ENCODE measurements at regions not wholly inside any gene's neighbourhood (a gene's known extent, or its start where the extent isn't known, plus 50 kb on each side); places are given as distances from the start of the nearest gene placed in this dataset.

DNA sequence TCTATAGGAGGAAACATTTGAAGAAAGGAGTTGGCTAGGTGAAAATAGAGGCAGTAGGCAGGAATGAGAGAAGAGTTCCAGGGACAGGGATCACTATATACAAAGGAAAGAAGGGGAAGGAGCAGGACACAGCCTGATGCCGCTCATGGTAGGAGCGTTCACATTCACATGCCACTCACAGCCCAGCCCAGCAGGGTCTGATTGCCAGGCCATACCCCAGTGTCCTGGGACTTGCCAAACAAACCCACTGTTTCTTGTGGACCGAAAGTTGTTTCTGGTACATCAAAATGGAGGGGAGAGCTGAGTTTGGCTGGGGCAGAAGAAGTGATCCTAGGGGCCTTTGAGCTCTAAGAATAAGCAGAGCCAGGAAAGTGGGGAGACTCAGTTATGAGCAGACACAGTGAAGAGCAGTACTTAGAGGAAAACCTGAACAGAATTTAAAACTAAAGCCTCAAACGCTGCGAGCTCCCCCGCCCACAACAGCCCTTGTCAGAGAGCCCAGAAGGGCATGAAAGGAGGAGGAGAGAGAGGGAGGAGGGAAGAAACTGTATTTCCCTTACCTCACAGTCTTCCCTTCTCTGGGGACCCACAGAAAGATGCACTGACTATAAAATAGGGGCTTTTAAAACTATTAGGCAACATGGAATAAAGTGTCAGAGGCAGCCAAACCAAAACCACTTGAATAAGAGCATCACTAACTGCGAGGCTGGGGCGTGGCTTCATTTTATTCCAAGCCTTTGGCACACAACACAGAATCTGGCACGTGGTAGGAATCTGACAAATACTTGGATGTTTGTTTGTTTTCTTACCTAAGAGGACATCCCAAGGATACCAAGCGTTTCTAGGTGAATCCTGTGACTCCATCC lies 129.0 kb downstream of the RPL22L1 start:
- Histone ChIP-seq H3K27me3 (ENCODE audit: control insufficient read depth in 1 of 2, insufficient read depth in 1 of 2, low read length in 2 of 2) (no peaks in the 10 kb centered on the region), H3K4me3 (ENCODE audit: insufficient read depth in 1 of 2, low read depth in 1 of 2, low read length in 2 of 2) (peak overlapping the region in 1 of 2 experiments; percentile 59), H3K14ac (ENCODE audit: low read length in 2 of 2) (no peak overlapping the region), H3K4me2 (ENCODE audit: low read length, poor library complexity, severe bottlenecking) (no peak overlapping the region), H3K23ac (ENCODE audit: low read length in 2 of 2) (no peak overlapping the region), H2BK5ac (ENCODE audit: low read depth, low read length, poor library complexity, severe bottlenecking) (no peak overlapping the region), H3K27ac (ENCODE audit: low read length, poor library complexity, severe bottlenecking) (no peak overlapping the region), H4K8ac (ENCODE audit: low read length) (peak overlapping the region; percentile 52), H2BK12ac (ENCODE audit: low read length in 2 of 2) (peak overlapping the region; percentile 75 to 100), H3K79me1 (replicated peaks; ENCODE audit: low read length, poor library complexity, severe bottlenecking) (no peaks in the 10 kb centered on the region), H3K18ac (ENCODE audit: low read depth in 1 of 2, low read length in 2 of 2) (peak overlapping the region; percentile 78 to 86), H2AK5ac (ENCODE audit: low read length, severe bottlenecking) (peak overlapping the region; percentile 27), H3K36me3 (ENCODE audit: control insufficient read depth in 1 of 2, insufficient read depth in 2 of 2, low read depth in 1 of 2, low read length in 2 of 2) (no peaks in the 10 kb centered on the region), H4K91ac (ENCODE audit: low read length) (peak overlapping the region; percentile 71), H2BK120ac (ENCODE audit: low read depth, low read length) (peak overlapping the region; percentile 40), H3K9me3 (ENCODE audit: control insufficient read depth, low read length) (peaks cover 2% of the 10 kb centered on the region), H3K4me1 (ENCODE audit: control insufficient read depth, insufficient read depth, low read depth, low read length) (peaks cover 1% of the 10 kb centered on the region), H2BK15ac (ENCODE audit: low read depth, poor library complexity, severe bottlenecking) (no peak overlapping the region), H3K9ac (ENCODE audit: low read length) (peak overlapping the region; percentile 92), H3K4ac (ENCODE audit: low read depth in 1 of 2, low read length in 2 of 2) (peak overlapping the region; percentile 70 to 89), H2AFZ (ENCODE audit: low read depth, low read length) (no peak overlapping the region)
- WGBS: 76% methylated on average over 9 of the region's 10 CpGs
- peak; percentile 81 for DNase-seq

DNA sequence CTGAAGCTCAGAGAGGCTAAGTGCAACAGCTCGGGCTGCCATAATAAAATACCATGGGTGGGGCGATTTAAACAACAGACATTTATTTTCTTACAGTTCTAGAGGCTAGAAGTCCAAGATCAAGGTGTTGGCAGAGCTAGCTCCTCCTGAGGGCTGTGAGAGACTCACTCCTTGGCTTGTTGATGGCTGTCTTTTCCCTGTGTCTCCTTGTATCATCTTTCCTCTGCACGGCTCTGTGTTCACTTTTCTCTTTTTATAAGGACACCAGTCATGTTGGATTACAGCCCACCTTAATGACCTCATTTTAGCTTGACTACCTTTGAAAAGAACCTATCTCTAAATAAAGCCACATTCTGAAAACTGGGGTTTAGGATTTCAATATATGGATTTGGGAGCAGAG lies 129.7 kb downstream of the RPL22L1 start:
- Histone ChIP-seq H3K14ac (ENCODE audit: low read length in 2 of 2) (no peak overlapping the region), H3K27ac (ENCODE audit: low read length, poor library complexity, severe bottlenecking) (no peak overlapping the region), H2BK12ac (ENCODE audit: low read length in 2 of 2) (no peak overlapping the region), H3K36me3 (ENCODE audit: control insufficient read depth in 1 of 2, insufficient read depth in 2 of 2, low read depth in 1 of 2, low read length in 2 of 2) (no peaks in the 10 kb centered on the region), H3K9me3 (ENCODE audit: control insufficient read depth, low read length) (peaks cover 2% of the 10 kb centered on the region), H3K4ac (ENCODE audit: low read depth in 1 of 2, low read length in 2 of 2) (peak overlapping the region in 1 of 2 experiments; percentile 33), H3K4me3 (ENCODE audit: insufficient read depth in 1 of 2, low read depth in 1 of 2, low read length in 2 of 2) (peak overlapping the region in 1 of 2 experiments; percentile 59), H2BK15ac (ENCODE audit: low read depth, poor library complexity, severe bottlenecking) (no peak overlapping the region), H3K23ac (ENCODE audit: low read length in 2 of 2) (no peak overlapping the region), H2AK5ac (ENCODE audit: low read length, severe bottlenecking) (no peak overlapping the region), H2BK120ac (ENCODE audit: low read depth, low read length) (no peak overlapping the region), H3K4me2 (ENCODE audit: low read length, poor library complexity, severe bottlenecking) (no peak overlapping the region), H4K91ac (ENCODE audit: low read length) (peak overlapping the region; percentile 45), H2BK5ac (ENCODE audit: low read depth, low read length, poor library complexity, severe bottlenecking) (no peak overlapping the region), H3K79me1 (replicated peaks; ENCODE audit: low read length, poor library complexity, severe bottlenecking) (no peaks in the 10 kb centered on the region), H3K18ac (ENCODE audit: low read depth in 1 of 2, low read length in 2 of 2) (peak overlapping the region in 1 of 2 experiments; percentile 30), H3K9ac (ENCODE audit: low read length) (peak overlapping the region; percentile 92), H2AFZ (ENCODE audit: low read depth, low read length) (no peak overlapping the region), H4K8ac (ENCODE audit: low read length) (no peak overlapping the region), H3K4me1 (ENCODE audit: control insufficient read depth, insufficient read depth, low read depth, low read length) (peaks cover 1% of the 10 kb centered on the region), H3K27me3 (ENCODE audit: control insufficient read depth in 1 of 2, insufficient read depth in 1 of 2, low read length in 2 of 2) (no peaks in the 10 kb centered on the region)
- no peak for DNase-seq
- WGBS: 95% methylated on average over 3 of the region's 3 CpGs

DNA sequence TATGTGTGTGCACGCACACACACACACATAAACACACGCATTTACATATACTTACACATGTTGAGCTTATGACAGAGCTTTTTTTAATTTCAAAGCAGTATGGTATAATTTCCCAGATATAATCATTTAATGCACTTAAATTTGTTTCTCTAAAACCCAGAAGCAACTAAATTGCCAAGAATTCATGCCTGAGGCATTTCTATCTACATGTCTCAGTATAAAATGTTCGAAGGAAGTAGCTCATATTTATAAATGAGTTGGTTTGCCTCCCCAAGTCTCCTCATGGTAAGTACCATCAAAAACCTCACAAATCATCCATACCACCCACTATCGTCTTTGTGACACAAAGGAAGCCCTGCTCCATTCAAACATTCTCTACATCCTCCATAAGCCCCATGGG lies 130.6 kb downstream of the RPL22L1 start:
- no peak overlapping the region for H2AFZ ChIP-seq (ENCODE audit: low read depth, low read length)
- H2AK5ac ChIP-seq (ENCODE audit: low read length, severe bottlenecking): no peak overlapping the region
- H4K8ac ChIP-seq (ENCODE audit: low read length): no peak overlapping the region
- DNase-seq: no peak
- H3K79me1 ChIP-seq (replicated peaks; ENCODE audit: low read length, poor library complexity, severe bottlenecking): no peaks in the 10 kb centered on the region
- H3K27me3 ChIP-seq (ENCODE audit: control insufficient read depth in 1 of 2, insufficient read depth in 1 of 2, low read length in 2 of 2): no peaks in the 10 kb centered on the region
- peaks cover 1% of the 10 kb centered on the region for H3K4me1 ChIP-seq (ENCODE audit: control insufficient read depth, insufficient read depth, low read depth, low read length)
- no peak overlapping the region for H4K91ac ChIP-seq (ENCODE audit: low read length)
- H2BK5ac ChIP-seq (ENCODE audit: low read depth, low read length, poor library complexity, severe bottlenecking): no peak overlapping the region
- no peak overlapping the region for H2BK12ac ChIP-seq (ENCODE audit: low read length in 2 of 2)
- peaks cover 2% of the 10 kb centered on the region for H3K9me3 ChIP-seq (ENCODE audit: control insufficient read depth, low read length)
- no peak overlapping the region for H3K4ac ChIP-seq (ENCODE audit: low read depth in 1 of 2, low read length in 2 of 2)
- H3K36me3 ChIP-seq (ENCODE audit: control insufficient read depth in 1 of 2, insufficient read depth in 2 of 2, low read depth in 1 of 2, low read length in 2 of 2): no peaks in the 10 kb centered on the region
- 97% methylated on average over 2 of the region's 4 CpGs for WGBS
- peak overlapping the region; percentile 92 for H3K9ac ChIP-seq (ENCODE audit: low read length)
- H2BK15ac ChIP-seq (ENCODE audit: low read depth, poor library complexity, severe bottlenecking): no peak overlapping the region
- H2BK120ac ChIP-seq (ENCODE audit: low read depth, low read length): no peak overlapping the region
- no peak overlapping the region for H3K14ac ChIP-seq (ENCODE audit: low read length in 2 of 2)
- no peak overlapping the region for H3K23ac ChIP-seq (ENCODE audit: low read length in 2 of 2)
- H3K4me3 ChIP-seq (ENCODE audit: insufficient read depth in 1 of 2, low read depth in 1 of 2, low read length in 2 of 2): peak overlapping the region in 1 of 2 experiments; percentile 59
- H3K4me2 ChIP-seq (ENCODE audit: low read length, poor library complexity, severe bottlenecking): no peak overlapping the region
- H3K27ac ChIP-seq (ENCODE audit: low read length, poor library complexity, severe bottlenecking): no peak overlapping the region
- no peak overlapping the region for H3K18ac ChIP-seq (ENCODE audit: low read depth in 1 of 2, low read length in 2 of 2)

DNA sequence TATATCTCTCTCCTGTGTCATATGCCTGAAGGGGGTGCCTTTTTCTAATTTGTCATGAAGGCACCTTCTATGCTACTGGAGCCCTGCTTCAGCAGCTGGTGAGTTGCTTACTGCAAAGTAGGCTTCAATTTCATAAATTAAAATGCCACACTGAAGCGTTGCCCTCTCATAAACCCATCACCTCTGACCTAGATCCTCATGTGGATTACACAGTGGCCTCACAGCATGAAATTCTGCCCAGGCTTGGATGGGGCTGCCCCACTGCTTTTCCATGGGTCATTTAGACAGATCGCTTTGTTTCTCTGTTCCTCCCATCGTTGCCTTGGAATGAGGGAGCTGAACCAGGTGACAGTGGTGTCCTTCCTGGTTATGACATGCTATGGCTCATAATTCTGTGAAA lies 131.2 kb downstream of the RPL22L1 start:
- H4K8ac ChIP-seq (ENCODE audit: low read length): peak overlapping the region; percentile 60
- no peak overlapping the region for H2BK5ac ChIP-seq (ENCODE audit: low read depth, low read length, poor library complexity, severe bottlenecking)
- peak overlapping the region; percentile 58 for H2BK120ac ChIP-seq (ENCODE audit: low read depth, low read length)
- H3K4me3 ChIP-seq (ENCODE audit: insufficient read depth in 1 of 2, low read depth in 1 of 2, low read length in 2 of 2): peak overlapping the region in 1 of 2 experiments; percentile 59
- no peak overlapping the region for H3K23ac ChIP-seq (ENCODE audit: low read length in 2 of 2)
- H3K36me3 ChIP-seq (ENCODE audit: control insufficient read depth in 1 of 2, insufficient read depth in 2 of 2, low read depth in 1 of 2, low read length in 2 of 2): no peaks in the 10 kb centered on the region
- DNase-seq: no peak
- H3K27ac ChIP-seq (ENCODE audit: low read length, poor library complexity, severe bottlenecking): no peak overlapping the region
- no peak overlapping the region for H3K4ac ChIP-seq (ENCODE audit: low read depth in 1 of 2, low read length in 2 of 2)
- H3K4me1 ChIP-seq (ENCODE audit: control insufficient read depth, insufficient read depth, low read depth, low read length): peaks cover 1% of the 10 kb centered on the region
- H3K14ac ChIP-seq (ENCODE audit: low read length in 2 of 2): no peak overlapping the region
- H3K4me2 ChIP-seq (ENCODE audit: low read length, poor library complexity, severe bottlenecking): no peak overlapping the region
- H3K27me3 ChIP-seq (ENCODE audit: control insufficient read depth in 1 of 2, insufficient read depth in 1 of 2, low read length in 2 of 2): no peaks in the 10 kb centered on the region
- H3K18ac ChIP-seq (ENCODE audit: low read depth in 1 of 2, low read length in 2 of 2): peak overlapping the region in 1 of 2 experiments; percentile 5
- H2BK12ac ChIP-seq (ENCODE audit: low read length in 2 of 2): peak overlapping the region in 1 of 2 experiments; percentile 21
- H3K9me3 ChIP-seq (ENCODE audit: control insufficient read depth, low read length): peaks cover 2% of the 10 kb centered on the region
- H2AFZ ChIP-seq (ENCODE audit: low read depth, low read length): no peak overlapping the region
- peak overlapping the region; percentile 92 for H3K9ac ChIP-seq (ENCODE audit: low read length)
- no peaks in the 10 kb centered on the region for H3K79me1 ChIP-seq (replicated peaks; ENCODE audit: low read length, poor library complexity, severe bottlenecking)
- peak overlapping the region; percentile 23 for H2AK5ac ChIP-seq (ENCODE audit: low read length, severe bottlenecking)
- peak overlapping the region; percentile 65 for H4K91ac ChIP-seq (ENCODE audit: low read length)
- no peak overlapping the region for H2BK15ac ChIP-seq (ENCODE audit: low read depth, poor library complexity, severe bottlenecking)
- WGBS: 90% methylated on average over 3 of the region's 3 CpGs

Data from mesenchymal stem cell (in vitro differentiated cells and primary cell).